Medulla oblongata (tissue), 1 donor: ENCODE measurements at regions not wholly inside any gene's neighbourhood (a gene's known extent, or its start where the extent isn't known, plus 50 kb on each side); places are given as distances from the start of the nearest gene placed in this dataset.

Experiments used
- DNase-seq: peaks from one replicate; pipeline ENCODE4 v3.0.0-alpha.2; 2015; ENCODE audit errors: extremely low spot score

DNA sequence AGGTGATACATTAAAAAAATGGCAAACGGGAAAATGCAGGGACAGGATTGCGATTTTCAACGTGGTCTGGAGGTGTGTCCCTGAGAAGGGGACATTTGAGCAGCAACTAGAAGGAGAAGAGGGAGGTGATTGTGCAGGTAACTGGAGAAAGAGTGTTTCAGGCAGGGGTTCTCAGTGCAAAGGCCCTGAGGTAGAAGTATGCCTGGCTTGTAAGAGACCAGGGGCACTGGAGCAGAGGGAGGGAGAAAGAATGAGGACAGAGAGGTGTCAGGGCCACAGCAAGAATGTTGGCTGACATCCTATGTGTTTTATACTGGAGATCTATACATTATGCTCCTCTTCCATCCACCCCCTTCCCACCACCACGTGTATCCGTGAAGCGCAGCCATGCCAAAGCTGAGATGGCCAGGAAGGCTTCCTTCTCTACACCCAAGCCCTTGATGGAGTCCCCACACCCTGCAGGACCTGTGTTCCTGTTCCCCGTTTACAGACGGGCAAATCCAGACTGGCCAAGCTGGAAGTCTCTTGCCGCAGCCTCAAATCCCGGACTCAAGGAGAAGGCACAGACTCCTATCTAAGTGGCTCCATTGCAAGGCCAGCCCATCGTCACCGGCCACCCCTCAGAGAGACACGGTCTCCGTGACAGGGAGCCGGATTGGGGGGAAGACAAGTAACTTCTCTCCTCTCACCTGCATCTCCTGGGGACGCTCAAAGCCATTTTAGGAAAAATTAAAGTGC lies 416.1 kb downstream of the MN1 start:
- no peak for DNase-seq

DNA sequence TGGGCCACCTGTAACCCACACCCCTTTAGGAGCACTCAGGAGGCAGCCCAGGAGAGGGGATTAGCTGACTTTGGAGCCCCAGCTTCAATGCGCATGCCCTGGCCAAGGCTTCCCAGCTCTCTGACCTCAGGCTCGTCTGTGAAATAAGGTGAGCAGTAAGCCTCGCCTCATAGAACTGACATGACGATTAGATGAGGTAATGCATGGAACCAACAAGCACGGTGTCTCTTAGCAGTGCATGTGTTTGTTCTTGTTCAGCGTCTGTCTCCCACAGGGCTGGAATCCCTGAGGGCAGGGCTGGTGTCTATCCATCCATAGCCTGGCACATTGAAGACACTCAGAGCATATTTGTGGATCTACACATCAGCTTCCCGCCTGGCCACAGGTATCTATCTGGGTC lies 415.4 kb downstream of the MN1 start:
- no peak for DNase-seq

DNA sequence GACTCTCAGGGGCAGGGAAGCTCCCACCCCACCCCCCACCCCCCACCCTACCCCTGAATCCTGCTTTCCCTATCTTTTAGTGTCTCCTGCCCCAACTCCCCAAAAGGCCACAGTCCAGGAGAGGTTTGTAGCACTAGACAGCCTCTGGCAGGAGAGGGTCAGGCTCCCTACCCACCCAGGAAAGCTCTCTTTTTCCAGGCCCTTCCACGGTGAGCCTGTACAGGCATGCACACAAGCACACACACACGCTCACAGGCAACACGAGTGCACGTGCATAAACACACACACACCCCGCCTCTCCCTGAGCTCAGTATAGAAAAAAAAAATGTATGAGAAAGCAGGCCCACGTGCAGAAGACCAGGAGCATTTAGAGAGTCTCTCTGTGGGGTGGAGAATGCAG lies 414.0 kb downstream of the MN1 start:
- no peak for DNase-seq

DNA sequence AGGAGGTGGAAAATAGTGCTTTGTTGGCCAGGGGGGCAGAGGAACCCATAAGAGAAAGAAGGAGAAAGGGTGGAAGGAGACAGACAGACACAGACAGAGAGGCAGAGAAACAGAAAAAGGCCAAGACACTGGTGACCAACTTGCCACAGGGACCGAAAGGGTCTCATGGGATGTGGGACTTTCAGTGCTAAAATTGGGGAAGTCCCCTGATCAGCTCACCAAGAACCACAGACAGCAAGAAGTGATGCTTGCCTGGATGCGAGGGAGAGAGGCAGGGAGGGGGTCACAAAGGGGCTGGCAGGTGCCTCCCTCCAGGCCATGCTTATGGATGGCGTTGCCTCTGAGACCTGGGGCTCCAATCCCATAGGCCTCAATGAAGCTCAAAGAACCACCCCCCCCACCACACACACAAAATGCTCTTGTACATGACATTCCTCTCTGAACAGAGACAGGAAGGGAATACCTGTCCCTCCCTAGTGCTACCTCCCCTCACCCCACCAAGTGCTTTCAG lies 413.4 kb downstream of the MN1 start:
- DNase-seq, result no peak

DNA sequence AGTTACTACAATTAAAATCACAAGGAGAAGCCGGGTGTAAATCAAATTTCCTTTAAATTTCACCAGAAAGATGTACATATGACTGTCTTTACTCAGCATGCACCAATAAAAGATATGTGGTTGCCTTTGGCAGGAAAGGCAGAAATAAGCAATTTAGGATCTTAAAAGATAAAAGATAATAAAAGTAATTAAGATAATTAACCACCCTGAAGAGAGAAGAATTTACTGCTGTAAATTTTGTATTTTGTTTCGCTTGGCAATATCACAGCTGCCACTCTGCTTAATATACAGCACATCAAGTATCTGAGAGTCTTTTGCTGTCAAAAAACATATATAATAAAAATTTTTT lies 411.9 kb downstream of the MN1 start:
- no peak for DNase-seq

DNA sequence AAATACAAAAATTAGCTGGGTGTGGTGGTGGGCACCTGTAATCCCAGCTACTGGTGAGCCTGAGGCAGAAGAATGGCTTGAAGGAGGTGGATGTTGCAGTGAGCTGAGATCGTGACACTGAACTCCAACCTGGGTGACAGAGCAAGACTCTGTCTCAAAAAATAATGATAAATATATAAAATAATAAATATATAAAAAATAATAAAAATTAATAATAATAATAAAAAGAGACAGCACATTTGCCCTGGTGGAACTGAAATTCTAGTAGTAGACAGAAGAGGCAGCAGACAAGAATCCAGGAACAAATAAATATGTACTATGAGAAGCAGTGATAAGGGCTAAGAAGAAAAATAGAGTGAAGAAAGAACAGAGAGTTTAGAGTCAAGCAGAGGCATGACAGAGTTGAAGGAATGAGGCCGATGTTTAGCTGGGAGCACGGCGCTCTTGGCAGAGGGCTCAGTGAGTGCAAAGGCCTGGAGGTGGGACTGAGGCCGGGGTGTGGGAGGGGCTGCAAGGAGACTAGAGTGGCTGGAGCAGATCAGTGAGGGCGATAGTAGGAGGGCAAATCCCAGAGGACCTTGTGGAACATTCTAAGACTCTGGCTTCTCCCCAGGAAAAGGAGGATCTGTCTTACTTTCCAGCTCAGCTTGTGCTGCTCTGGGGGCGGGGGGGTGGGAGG lies 410.3 kb downstream of the MN1 start:
- DNase-seq, result no peak

DNA sequence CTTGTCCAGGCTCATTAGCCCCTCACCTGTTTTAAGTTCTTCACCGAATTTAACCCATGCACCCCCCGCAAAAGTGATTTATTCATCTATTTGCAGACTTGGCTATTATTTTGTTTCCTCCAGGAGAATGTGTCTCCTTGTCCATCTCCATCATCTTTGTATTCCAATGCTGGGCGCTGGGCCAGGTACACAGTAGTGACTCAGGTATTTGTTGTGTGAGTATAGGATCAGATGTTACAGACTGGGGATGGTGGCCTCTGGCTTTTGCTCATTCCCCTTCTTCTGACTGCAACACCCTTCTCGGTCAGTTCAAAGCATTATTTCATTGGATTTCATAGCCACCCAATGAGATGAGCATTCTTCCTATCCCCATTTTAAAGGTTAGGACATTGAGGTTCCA lies 408.2 kb downstream of the MN1 start:
- DNase-seq, result no peak

DNA sequence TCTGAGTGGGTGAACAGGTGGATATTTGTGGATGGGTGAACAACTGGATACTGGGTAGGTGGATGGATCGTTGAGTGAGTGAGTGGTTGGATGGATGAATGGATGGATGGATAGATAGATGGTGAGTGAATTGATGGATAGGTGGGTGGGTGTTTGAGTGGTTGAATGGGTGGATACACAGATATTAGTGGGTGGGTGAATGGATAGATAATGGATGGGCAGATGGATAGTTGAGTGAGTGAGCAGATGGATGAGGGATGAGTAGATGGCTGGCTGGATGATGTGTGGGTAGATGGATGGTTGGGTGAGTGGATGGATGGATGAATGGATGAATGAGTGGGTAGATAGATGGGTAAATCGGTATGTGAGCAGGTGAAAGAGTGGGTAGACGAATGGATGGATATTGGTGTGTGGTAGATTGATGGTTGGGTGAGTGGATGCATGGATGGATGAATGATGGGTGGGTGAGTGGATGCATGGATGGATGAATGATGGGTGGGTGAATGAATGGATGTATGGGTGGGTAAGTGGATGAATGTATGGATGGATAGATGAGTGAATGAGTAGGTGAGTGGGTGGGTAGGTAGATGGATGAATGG lies 406.7 kb downstream of the MN1 start:
- no peak for DNase-seq

DNA sequence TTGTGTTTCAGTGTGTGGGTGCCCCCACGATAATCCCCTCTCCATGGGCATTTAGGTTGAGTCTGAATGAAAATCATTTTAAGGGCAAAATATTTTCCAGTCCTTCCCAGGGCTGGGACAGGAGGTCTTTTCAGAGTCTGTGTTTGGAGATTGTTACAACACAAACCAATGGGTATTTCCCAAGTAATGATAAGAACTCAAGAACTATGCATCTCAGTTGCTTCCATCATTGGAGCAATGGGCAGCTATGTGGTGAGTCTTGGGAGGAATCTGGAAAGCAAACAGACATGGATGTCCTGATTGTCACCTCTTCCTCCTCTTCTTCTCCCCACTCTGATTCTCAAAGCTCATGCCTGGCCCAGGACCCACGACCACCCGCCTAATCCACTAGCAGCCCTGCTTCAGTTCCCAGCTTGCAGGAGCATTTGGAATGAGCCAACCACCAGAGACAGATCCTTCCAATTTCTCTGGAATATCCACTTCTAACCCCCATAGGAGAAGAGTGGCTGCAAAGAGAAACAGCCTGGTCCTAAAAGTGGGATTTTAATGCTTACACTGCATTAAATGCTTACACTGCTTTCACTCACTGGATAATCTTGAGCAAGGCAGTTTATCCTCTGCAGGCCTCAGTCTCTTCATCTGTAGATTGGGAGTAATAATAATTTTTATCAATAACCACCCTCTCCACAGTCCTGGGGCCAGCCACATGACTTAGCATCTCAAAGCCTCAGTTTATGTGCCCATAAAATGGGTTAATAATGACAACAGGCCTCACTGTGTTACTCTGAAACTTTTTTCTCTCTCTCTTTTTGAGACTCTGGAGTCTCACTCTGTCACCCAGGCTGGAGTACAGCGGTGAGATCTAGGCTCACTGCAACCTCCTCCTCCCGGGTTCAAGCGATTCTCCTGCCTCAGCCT lies 404.3 kb downstream of the MN1 start:
- no peak for DNase-seq

DNA sequence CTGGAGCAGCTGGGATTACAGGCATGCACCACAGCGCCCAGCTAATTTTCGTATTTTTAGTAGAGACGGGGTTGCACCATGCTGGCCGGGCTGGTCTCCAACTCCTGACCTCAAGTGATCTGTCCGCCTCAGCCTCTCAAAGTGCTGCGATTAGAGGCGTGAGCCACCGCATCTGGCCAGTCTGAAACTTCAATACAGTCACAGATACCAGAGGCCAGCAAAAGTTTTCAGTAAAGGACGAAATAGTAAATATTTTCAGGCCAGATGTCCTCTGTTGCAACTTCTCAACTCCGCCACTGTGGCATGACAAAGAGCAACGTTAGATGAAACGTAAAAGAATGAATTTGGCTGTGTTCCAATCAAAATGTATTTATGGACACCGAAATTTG lies 403.6 kb downstream of the MN1 start:
- no peak for DNase-seq

DNA sequence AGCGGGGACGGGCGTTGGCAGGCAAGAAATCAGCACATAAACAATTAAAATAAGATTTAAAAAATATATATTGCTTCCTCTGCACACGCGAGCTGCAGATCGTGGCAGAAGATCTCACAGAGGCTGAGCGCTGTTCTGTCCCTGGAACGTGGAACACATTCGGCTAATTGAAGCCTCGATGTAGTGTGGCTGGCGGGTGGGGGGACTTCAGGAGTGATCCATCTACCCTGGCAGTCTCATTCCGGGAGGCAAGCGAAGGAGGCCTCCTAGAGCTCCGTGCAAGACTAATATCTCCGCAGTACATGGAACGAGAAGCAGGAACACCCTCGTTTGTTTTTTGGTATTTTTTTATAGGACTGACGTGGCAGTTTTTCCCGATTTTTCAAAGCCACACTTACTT lies 402.4 kb downstream of the MN1 start:
- DNase-seq, result no peak

DNA sequence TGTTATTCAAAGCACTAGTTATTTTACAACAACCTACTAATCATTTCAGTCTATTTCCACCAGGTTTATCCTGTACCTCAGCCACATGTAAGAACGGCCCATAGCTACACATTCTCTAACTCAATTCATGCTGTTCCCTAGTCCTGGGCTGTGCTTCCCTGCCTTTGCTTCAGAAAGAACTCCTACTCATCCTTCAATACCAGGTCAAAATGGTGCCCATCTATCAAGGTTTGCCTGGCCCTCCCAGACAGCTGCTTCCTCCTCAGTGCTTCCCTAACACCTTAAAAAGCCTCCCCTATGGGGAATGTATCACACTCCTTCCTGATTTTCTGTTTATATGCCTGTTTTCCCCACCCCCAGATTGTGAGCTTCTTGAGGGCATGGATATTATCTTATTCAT lies 400.7 kb downstream of the MN1 start:
- no peak for DNase-seq

DNA sequence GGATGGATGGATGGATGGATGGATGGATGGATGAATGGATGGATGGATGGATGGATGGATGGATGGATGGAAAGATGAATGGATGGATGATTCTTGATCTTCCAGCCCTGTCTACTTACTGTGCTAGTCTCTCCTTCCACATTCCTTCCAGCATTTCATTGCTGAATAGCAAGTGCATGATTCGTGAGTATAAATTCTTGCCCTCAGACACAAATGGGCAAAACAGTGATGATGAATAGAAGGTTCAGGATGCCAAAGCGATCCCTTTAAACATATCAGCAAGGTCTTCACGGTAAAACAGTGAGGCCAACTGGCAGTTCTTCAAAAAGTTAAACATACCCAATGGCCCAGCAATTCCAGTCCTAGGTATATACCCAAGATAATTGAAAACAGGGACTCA lies 400.2 kb downstream of the MN1 start:
- DNase-seq, result no peak

DNA sequence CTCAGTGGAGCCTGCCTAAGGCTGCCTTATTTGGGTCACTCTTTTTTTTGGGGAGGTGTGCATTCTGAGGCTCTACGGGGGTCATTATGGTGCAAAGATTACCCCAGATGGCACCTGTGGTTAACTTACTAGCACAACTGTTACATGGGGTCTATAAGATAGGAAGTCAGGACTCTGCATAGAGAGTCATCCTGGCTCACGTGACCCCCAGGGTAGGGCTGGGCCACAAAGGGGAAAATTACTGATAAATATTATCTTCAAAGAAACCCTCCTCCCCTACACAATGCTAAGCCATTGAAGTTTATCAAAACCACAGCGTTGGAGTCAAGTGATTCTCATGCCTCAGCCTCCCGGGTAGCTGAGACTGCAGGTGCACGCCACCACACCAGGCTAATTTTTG lies 397.1 kb downstream of the MN1 start:
- no peak for DNase-seq

DNA sequence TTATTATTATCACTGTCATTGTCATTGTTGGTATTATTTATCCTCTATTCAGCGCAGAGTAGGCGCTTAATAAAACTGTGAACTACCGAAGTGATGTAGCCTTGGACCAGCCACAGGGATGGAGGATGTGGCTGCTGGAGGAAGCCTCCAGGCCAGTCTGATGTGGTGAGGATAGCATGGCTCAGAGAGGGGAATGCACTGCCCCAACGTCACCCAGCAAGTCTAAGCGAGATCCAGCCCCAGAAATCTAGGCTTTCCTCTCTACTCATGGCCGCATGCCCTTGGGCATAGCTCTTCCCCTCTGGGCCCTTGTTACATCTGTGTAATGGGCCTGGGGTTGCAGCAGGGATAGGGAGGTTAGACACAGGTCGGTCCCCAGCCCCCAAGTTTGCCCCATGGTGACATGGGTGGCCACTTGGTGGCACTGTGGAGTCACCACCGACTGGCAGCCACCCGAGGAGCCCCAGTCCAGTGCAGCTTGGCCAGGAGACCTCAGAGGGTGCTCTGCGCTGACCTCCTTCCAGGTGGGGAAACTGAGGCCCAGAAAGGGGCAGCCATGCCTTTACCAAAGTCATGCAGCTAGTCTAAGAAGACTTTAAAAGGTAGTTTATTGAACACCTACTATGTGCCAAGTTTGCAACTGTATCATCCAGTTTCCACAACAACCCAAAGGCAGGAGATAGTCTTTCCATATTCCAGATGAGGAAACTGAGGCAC lies 395.7 kb downstream of the MN1 start:
- peak; percentile 35 for DNase-seq

DNA sequence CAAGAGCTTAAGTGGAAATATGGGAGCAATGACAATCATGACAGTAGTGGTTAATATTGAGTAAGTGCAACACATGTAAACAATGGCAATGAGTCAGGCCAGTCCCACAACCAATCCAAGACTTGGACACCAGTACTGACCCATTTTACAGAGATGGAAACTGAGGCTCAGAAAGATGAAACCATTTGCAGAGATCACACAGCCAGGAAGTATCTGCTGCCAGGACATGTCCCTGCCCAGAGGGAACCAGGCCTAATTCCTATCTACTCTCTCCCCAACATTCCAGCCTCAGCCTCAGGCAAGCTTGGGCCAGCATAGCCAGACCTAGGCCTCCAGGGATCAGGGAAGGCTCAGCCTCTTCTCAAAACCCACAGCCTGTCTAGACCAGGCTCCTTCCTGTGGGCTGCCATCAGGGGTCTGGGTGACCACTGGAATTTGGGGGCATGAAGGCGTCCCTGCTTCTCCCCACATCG lies 395.1 kb downstream of the MN1 start:
- no peak for DNase-seq

DNA sequence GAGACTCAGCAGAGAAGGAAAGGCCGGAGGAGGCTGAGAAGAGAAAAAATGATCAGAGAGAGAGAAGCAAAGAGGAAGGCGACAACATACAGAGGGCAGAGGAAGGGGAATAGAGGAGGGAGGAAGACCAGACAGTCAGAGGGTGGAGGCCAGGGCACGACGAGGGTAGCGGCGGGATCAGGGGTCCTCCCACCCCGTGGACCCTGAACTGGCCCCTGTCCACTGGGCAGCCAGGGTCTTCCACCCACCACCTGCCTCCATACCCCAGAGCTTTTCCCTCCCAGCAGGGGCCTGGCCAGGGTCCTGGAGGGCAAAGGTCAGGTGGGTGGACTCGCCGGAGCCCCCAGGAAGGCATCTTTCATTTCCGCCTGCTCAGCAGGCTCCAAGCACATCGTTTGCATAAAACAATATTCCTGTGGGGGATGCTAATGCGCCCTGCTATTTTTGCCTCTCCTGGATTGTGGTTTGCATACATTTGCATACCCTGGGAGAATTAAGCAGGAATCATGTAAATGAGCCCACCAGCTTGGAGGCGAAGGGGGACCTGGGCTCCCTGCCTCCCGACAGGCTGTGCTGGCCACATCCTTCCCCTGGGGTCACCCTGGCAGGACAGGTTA lies 394.1 kb downstream of the MN1 start:
- no peak for DNase-seq

DNA sequence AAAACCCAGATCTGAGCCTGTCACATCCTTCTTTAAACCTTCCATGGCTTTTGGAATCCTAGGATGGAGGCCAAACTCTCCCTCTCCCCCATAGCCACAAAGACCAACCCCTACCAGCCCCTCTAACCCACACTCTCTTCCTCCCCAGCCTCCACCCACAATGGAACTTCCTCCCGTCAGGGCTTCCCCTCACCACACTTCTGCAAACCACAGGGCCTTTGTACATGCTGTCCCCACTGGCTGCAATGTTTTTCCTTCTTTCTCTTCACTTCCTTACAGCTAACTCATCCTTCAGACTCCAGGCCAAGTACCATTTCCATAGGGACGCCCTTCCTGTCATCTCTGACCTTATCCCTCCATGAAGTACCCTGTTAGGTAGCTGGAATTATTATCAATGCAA lies 393.5 kb downstream of the MN1 start:
- DNase-seq, result no peak

DNA sequence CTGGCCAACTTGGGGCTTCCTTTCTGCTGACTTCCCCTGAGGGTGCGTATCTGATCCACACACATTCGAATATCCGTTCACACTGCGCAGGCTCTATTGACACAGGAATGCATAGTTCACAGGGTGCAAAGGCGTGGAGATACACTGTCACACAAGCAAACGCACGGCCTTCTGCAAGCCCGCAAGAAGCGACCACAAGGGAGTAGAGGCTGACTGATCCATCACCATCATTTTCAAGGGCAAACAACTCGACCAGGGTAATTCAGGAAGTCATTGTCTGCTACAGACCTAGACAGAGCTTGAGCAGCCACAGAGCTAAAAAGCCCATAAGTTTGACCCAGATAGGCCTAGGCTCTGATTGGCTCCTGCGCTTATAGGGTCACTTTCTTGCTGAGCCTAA lies 392.3 kb downstream of the MN1 start:
- no peak for DNase-seq

DNA sequence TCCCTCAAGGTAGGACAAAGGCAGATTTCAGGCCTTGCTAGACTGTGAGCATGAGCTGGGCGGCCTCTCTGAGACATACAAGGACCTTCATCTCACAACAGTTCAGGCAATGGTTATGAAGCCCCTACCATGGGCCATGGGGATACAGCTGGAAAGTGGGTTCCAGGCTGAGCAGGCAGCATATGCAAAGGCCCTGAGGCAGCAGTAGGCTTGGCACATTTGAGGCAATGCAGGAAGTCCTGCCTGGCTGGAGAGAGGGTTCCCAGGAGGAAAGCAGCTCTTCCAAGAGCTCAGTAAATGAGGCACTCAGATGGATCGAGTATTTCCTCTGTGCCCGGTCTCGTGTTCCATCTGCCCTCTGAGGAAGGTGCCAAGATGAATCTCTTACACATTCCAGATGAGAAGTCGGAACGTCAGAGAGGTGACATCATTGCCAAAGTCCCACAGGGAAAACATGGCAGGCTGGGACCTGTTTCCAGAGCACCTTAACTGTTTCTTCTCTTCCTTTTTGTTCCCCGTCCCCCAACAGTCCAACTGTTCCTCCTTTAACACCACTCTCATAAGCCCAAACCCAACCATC lies 388.6 kb downstream of the MN1 start:
- no peak for DNase-seq

DNA sequence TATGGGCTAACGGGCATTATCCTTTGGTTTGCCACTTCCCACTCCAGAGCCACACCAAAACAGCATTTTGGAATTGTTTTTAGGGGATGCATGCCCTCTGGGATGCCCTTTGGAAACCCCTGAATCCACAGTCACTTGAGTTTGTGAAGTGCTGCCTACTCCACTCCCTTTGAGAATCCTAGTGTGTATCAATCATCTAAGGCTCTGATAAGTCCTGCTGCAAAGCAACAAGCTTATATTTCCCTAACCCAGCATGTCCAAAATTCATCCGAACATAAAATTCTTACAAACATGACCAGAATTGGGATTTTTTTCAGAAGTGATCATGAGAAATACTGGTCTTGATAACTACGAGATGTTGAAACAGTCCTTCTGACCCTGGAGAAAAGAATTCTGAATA lies 387.9 kb downstream of the MN1 start:
- DNase-seq, result no peak
